Gastroesophageal sphincter (tissue), 3 donors: ENCODE measurements at regions not wholly inside any gene's neighbourhood (a gene's known extent, or its start where the extent isn't known, plus 50 kb on each side); places are given as distances from the start of the nearest gene placed in this dataset.

Source experiments
- EP300 ChIP-seq: sonication (generic); formaldehyde crosslinking; IDR thresholded peaks from one replicate; pipeline ENCODE4 v1.6.1; 2017; ENCODE audit warnings: antibody characterized with exemption, mild to moderate bottlenecking
- POLR2AphosphoS5 ChIP-seq: sonication (generic); formaldehyde crosslinking; IDR thresholded peaks from one replicate; pipeline ENCODE4 v1.6.1; 2017; ENCODE audit warnings: antibody characterized with exemption
- TF ChIP-seq, protein P1 (sequence below), 4 experiments: fragments of 200-600 bp in 2 of 4; fragments of 450-650 bp in 2 of 4; sonication (generic) in 1 of 4; IDR thresholded peaks; one replicate each; pipeline ENCODE4 v1.5.1; 2017 to 2019; ENCODE audit warnings: antibody characterized with exemption in 4 of 4, mild to moderate bottlenecking in 2 of 4, moderate library complexity in 2 of 4

DNA sequence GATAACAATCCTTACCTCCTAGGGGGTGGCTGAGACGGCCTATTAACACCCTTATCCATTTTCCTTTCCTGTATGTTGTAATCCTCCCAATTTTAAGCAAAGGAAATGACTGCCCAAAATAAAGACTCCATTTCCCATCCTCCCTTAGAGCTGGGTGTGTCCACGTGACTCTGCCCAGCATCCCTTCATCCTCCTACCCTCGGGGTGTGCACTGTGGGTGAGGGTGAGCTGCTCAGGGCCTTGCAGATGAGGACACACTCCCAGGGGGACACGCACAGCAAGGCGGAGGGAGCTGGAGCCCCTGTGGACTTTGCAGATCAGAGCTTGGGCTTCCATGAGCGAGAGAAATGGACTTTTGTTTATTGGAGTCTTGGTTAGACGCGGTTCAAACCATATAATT is 186.8 kb downstream of the IRF8 start:
- no peak for TF ChIP-seq POLR2AphosphoS5
- TF ChIP-seq, protein P1, sequence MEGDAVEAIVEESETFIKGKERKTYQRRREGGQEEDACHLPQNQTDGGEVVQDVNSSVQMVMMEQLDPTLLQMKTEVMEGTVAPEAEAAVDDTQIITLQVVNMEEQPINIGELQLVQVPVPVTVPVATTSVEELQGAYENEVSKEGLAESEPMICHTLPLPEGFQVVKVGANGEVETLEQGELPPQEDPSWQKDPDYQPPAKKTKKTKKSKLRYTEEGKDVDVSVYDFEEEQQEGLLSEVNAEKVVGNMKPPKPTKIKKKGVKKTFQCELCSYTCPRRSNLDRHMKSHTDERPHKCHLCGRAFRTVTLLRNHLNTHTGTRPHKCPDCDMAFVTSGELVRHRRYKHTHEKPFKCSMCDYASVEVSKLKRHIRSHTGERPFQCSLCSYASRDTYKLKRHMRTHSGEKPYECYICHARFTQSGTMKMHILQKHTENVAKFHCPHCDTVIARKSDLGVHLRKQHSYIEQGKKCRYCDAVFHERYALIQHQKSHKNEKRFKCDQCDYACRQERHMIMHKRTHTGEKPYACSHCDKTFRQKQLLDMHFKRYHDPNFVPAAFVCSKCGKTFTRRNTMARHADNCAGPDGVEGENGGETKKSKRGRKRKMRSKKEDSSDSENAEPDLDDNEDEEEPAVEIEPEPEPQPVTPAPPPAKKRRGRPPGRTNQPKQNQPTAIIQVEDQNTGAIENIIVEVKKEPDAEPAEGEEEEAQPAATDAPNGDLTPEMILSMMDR (IDR thresholded peaks at IDR 0.05), result no peak
- no peak for TF ChIP-seq EP300
